ENCODE measurements at regions not wholly inside any gene's neighbourhood (a gene's known extent, or its start where the extent isn't known, plus 50 kb on each side); places are given as distances from the start of the nearest gene placed in this dataset.

- ChIA-PET CTCF (no interaction called here), POLR2A (ENCODE audit: low non-redundant PET) (no interaction called here)
- Histone ChIP-seq H3K36me3 (ENCODE audit: insufficient read depth, low read length, poor library complexity, severe bottlenecking) (no peaks in the 10 kb centered on the region), H3K27me3 (replicated peaks; ENCODE audit: insufficient read depth, low read depth, low read length, poor library complexity) (no peaks in the 10 kb centered on the region), H3K4me1 (ENCODE audit: insufficient read depth, low read length, poor library complexity, severe bottlenecking) (no peaks in the 10 kb centered on the region), H3K4me3 (ENCODE audit: low read depth, low read length, poor library complexity, severe bottlenecking) (no peak overlapping the region), H3K9me3 (ENCODE audit: low read depth, low read length, poor library complexity, severe bottlenecking) (peaks cover 3% of the 10 kb centered on the region), H3K27ac (ENCODE audit: low read depth, low read length, poor library complexity, severe bottlenecking) (no peak overlapping the region)
- intact Hi-C loops (cut with micrococcal nuclease; ENCODE audit: unreplicated experiment): no loop called here
- BruUV-seq (replicated peaks): no TSS peak
- TF ChIP-seq EZH2 (IDR thresholded peaks at IDR 0.05; ENCODE audit: borderline replicate concordance, low read depth, low read length, poor library complexity, severe bottlenecking) (no peak), CTCF (conservative IDR thresholded peaks at IDR 0.05; ENCODE audit: low read depth, low read length) (no peak)
- no peak for DNase-seq (ENCODE audit: low spot score)
Measured at GRCh38 chr3:178397202-178397601, 139.0 kb upstream of the KCNMB2 start.

GRCh38 chr3:178397836-178398235 lies 138.4 kb upstream of the KCNMB2 start:
- no TSS peak for BruUV-seq (replicated peaks)
- H3K36me3 ChIP-seq (ENCODE audit: insufficient read depth, low read length, poor library complexity, severe bottlenecking): no peaks in the 10 kb centered on the region
- no peak for TF ChIP-seq CTCF (conservative IDR thresholded peaks at IDR 0.05; ENCODE audit: low read depth, low read length)
- no peak for TF ChIP-seq EZH2 (IDR thresholded peaks at IDR 0.05; ENCODE audit: borderline replicate concordance, low read depth, low read length, poor library complexity, severe bottlenecking)
- H3K9me3 ChIP-seq (ENCODE audit: low read depth, low read length, poor library complexity, severe bottlenecking): peaks cover 3% of the 10 kb centered on the region
- CTCF ChIA-PET: no interaction called here
- H3K27ac ChIP-seq (ENCODE audit: low read depth, low read length, poor library complexity, severe bottlenecking): no peak overlapping the region
- H3K27me3 ChIP-seq (replicated peaks; ENCODE audit: insufficient read depth, low read depth, low read length, poor library complexity): no peaks in the 10 kb centered on the region
- intact Hi-C loops (cut with micrococcal nuclease; ENCODE audit: unreplicated experiment): no loop called here
- POLR2A ChIA-PET (ENCODE audit: low non-redundant PET): no interaction called here
- no peak for DNase-seq (ENCODE audit: low spot score)
- no peaks in the 10 kb centered on the region for H3K4me1 ChIP-seq (ENCODE audit: insufficient read depth, low read length, poor library complexity, severe bottlenecking)
- H3K4me3 ChIP-seq (ENCODE audit: low read depth, low read length, poor library complexity, severe bottlenecking): no peak overlapping the region

GRCh38 chr3:178404961-178405360 lies 131.3 kb upstream of the KCNMB2 start:
- Histone ChIP-seq H3K36me3 (ENCODE audit: insufficient read depth, low read length, poor library complexity, severe bottlenecking) (no peaks in the 10 kb centered on the region), H3K27me3 (replicated peaks; ENCODE audit: insufficient read depth, low read depth, low read length, poor library complexity) (no peaks in the 10 kb centered on the region), H3K9me3 (ENCODE audit: low read depth, low read length, poor library complexity, severe bottlenecking) (no peaks in the 10 kb centered on the region), H3K27ac (ENCODE audit: low read depth, low read length, poor library complexity, severe bottlenecking) (no peak overlapping the region), H3K4me1 (ENCODE audit: insufficient read depth, low read length, poor library complexity, severe bottlenecking) (no peaks in the 10 kb centered on the region), H3K4me3 (ENCODE audit: low read depth, low read length, poor library complexity, severe bottlenecking) (no peak overlapping the region)
- ChIA-PET CTCF (no interaction called here), POLR2A (ENCODE audit: low non-redundant PET) (no interaction called here)
- intact Hi-C loops (cut with micrococcal nuclease; ENCODE audit: unreplicated experiment): no loop called here
- no TSS peak for BruUV-seq (replicated peaks)
- no peak for DNase-seq (ENCODE audit: low spot score)
- TF ChIP-seq CTCF (conservative IDR thresholded peaks at IDR 0.05; ENCODE audit: low read depth, low read length) (no peak), EZH2 (IDR thresholded peaks at IDR 0.05; ENCODE audit: borderline replicate concordance, low read depth, low read length, poor library complexity, severe bottlenecking) (no peak)

Data from A673 (cell line).